Fibroblast of gingiva (primary cell): ENCODE measurements at regions not wholly inside any gene's neighbourhood (a gene's known extent, or its start where the extent isn't known, plus 50 kb on each side); places are given as distances from the start of the nearest gene placed in this dataset.

Experiments
- DNase-seq: peaks from one replicate; pipeline ENCODE4 v3.0.0-alpha.2; 2011; ENCODE audit warnings: low read depth

- no peak for DNase-seq
These were observed 59.7 kb upstream of the LMO1 start for GRCh38 chr11:8323161-8323935.

GRCh38 chr11:8321876-8322275, 58.2 kb upstream of the LMO1 start:
- no peak for DNase-seq

- no peak for DNase-seq
These were observed 56.4 kb upstream of the LMO1 start for GRCh38 chr11:8320076-8320475.

GRCh38 chr11:8318536-8318935, 54.9 kb upstream of the LMO1 start:
- DNase-seq, result no peak

- no peak for DNase-seq
These were observed 53.5 kb upstream of the LMO1 start for GRCh38 chr11:8317159-8317558.

GRCh38 chr11:8315954-8316353, 52.3 kb upstream of the LMO1 start:
- DNase-seq, result no peak

GRCh38 chr11:8315463-8315862, 51.8 kb upstream of the LMO1 start:
- DNase-seq, result no peak

GRCh38 chr11:8314916-8315315, 51.2 kb upstream of the LMO1 start:
- no peak for DNase-seq

GRCh38 chr11:8313504-8314090, 49.9 kb upstream of the LMO1 start:
- no peak for DNase-seq
